ENCODE measurements at regions not wholly inside any gene's neighbourhood (a gene's known extent, or its start where the extent isn't known, plus 50 kb on each side); places are given as distances from the start of the nearest gene placed in this dataset.

GRCh38 chr5:74956278-74956677, 90.1 kb upstream of the FAM169A start:
- BruUV-seq (replicated peaks), result no TSS peak
- peaks cover 16% of the 10 kb centered on the region for H3K36me3 Mint-ChIP-seq (ENCODE audit: insufficient read depth, unreplicated experiment)
- intact Hi-C loops (cut with micrococcal nuclease; ENCODE audit: unreplicated experiment), result no loop called here
- no peak for DNase-seq
- peaks cover 71% of the 10 kb centered on the region for H3K4me1 Mint-ChIP-seq (ENCODE audit: low read depth, unreplicated experiment)
- TF ChIP-seq CTCF (IDR thresholded peaks at IDR 0.05; ENCODE audit: unreplicated experiment), result no peak
- no peaks in the 10 kb centered on the region for H3K27me3 Mint-ChIP-seq (ENCODE audit: unreplicated experiment)
- peaks cover 5% of the 10 kb centered on the region for H3K9me3 Mint-ChIP-seq (ENCODE audit: low read depth, unreplicated experiment)
- CTCF ChIA-PET, result interaction anchor here (0.7 kb wide), 1 partner anchor 25 kb away, joined by 3 read pairs; no protein-coding TSS in a partner anchor
- H3K27ac Mint-ChIP-seq (ENCODE audit: unreplicated experiment), result peak overlapping the region; percentile 67
- H3K4me3 Mint-ChIP-seq (ENCODE audit: low read depth, unreplicated experiment), result no peak overlapping the region

GRCh38 chr5:74954919-74955318, 88.7 kb upstream of the FAM169A start:
- CTCF ChIA-PET, result interaction anchor here (0.6 to 1.7 kb wide), 5 partner anchors 10 to 384 kb away, joined by 3 to 6 read pairs (median 3); no protein-coding TSS in a partner anchor
- H3K4me3 Mint-ChIP-seq (ENCODE audit: low read depth, unreplicated experiment), result peak overlapping the region; percentile 35
- peaks cover 85% of the 10 kb centered on the region for H3K4me1 Mint-ChIP-seq (ENCODE audit: low read depth, unreplicated experiment)
- peak overlapping the region; percentile 67 for H3K27ac Mint-ChIP-seq (ENCODE audit: unreplicated experiment)
- DNase-seq, result no peak
- intact Hi-C loops (cut with micrococcal nuclease; ENCODE audit: unreplicated experiment), result no loop called here
- no peaks in the 10 kb centered on the region for H3K27me3 Mint-ChIP-seq (ENCODE audit: unreplicated experiment)
- peaks cover 5% of the 10 kb centered on the region for H3K9me3 Mint-ChIP-seq (ENCODE audit: low read depth, unreplicated experiment)
- no peak for TF ChIP-seq CTCF (IDR thresholded peaks at IDR 0.05; ENCODE audit: unreplicated experiment)
- peaks cover 16% of the 10 kb centered on the region for H3K36me3 Mint-ChIP-seq (ENCODE audit: insufficient read depth, unreplicated experiment)
- no TSS peak for BruUV-seq (replicated peaks)

- DNase-seq, result peak; percentile 51
- Mint-ChIP-seq H3K4me3 (ENCODE audit: low read depth, unreplicated experiment) (peak overlapping the region; percentile 35), H3K36me3 (ENCODE audit: insufficient read depth, unreplicated experiment) (peaks cover 17% of the 10 kb centered on the region), H3K9me3 (ENCODE audit: low read depth, unreplicated experiment) (peaks cover 5% of the 10 kb centered on the region), H3K4me1 (ENCODE audit: low read depth, unreplicated experiment) (peaks cover 87% of the 10 kb centered on the region), H3K27me3 (ENCODE audit: unreplicated experiment) (no peaks in the 10 kb centered on the region), H3K27ac (ENCODE audit: unreplicated experiment) (peak overlapping the region; percentile 67)
- BruUV-seq (replicated peaks), result no TSS peak
- CTCF ChIA-PET, result interaction anchor here (1.0 to 1.7 kb wide), 3 partner anchors 16 to 96 kb away, joined by 3 to 4 read pairs (median 3); no protein-coding TSS in a partner anchor
- intact Hi-C loops (cut with micrococcal nuclease; ENCODE audit: unreplicated experiment), result no loop called here
- no peak for TF ChIP-seq CTCF (IDR thresholded peaks at IDR 0.05; ENCODE audit: unreplicated experiment)
These were observed 87.9 kb upstream of the FAM169A start for GRCh38 chr5:74953937-74954720.

GRCh38 chr5:74953554-74953936, 87.4 kb upstream of the FAM169A start:
- H3K36me3 Mint-ChIP-seq (ENCODE audit: insufficient read depth, unreplicated experiment), result peaks cover 21% of the 10 kb centered on the region
- no TSS peak for BruUV-seq (replicated peaks)
- no peak for DNase-seq
- TF ChIP-seq CTCF (IDR thresholded peaks at IDR 0.05; ENCODE audit: unreplicated experiment), result no peak
- CTCF ChIA-PET, result interaction anchor here (0.5 kb wide), 1 partner anchor 221 kb away, joined by 3 read pairs; no protein-coding TSS in a partner anchor
- peaks cover 4% of the 10 kb centered on the region for H3K9me3 Mint-ChIP-seq (ENCODE audit: low read depth, unreplicated experiment)
- H3K4me1 Mint-ChIP-seq (ENCODE audit: low read depth, unreplicated experiment), result peaks cover 86% of the 10 kb centered on the region
- H3K27me3 Mint-ChIP-seq (ENCODE audit: unreplicated experiment), result no peaks in the 10 kb centered on the region
- intact Hi-C loops (cut with micrococcal nuclease; ENCODE audit: unreplicated experiment), result no loop called here
- H3K4me3 Mint-ChIP-seq (ENCODE audit: low read depth, unreplicated experiment), result peak overlapping the region; percentile 35
- H3K27ac Mint-ChIP-seq (ENCODE audit: unreplicated experiment), result peak overlapping the region; percentile 67
